Endodermal cell (in vitro differentiated cells): ENCODE measurements at regions not wholly inside any gene's neighbourhood (a gene's known extent, or its start where the extent isn't known, plus 50 kb on each side); places are given as distances from the start of the nearest gene placed in this dataset.

Experiments
- DNase-seq: peaks from one replicate; pipeline ENCODE4 v3.0.0-alpha.2; 2017
- H3K27ac ChIP-seq: 2 replicates; pipeline ENCODE4 v1.5.1; 2013; ENCODE audit warnings: mild to moderate bottlenecking, low read depth, low read length, moderate library complexity
- H3K27me3 ChIP-seq: 2 replicates; pipeline ENCODE4 v1.6.1; 2013; ENCODE audit warnings: mild to moderate bottlenecking, low read length, moderate library complexity; ENCODE audit not compliant: insufficient read depth, control insufficient read depth, poor library complexity, severe bottlenecking
- H3K36me3 ChIP-seq: 2 replicates; pipeline ENCODE4 v1.7.0; 2013; ENCODE audit warnings: mild to moderate bottlenecking, low read length, moderate library complexity; ENCODE audit not compliant: control insufficient read depth, insufficient read depth
- H3K4me1 ChIP-seq: one replicate; pipeline ENCODE4 v1.7.0; 2013; ENCODE audit warnings: low read length; ENCODE audit not compliant: control insufficient read depth, insufficient read depth
- H3K4me3 ChIP-seq: 2 replicates; pipeline ENCODE4 v1.5.1; 2013; ENCODE audit warnings: mild to moderate bottlenecking, low read length, moderate library complexity
- H3K9ac ChIP-seq: 2 replicates; pipeline ENCODE4 v1.6.1; 2013; ENCODE audit warnings: mild to moderate bottlenecking, low read length, moderate library complexity; ENCODE audit not compliant: poor library complexity, severe bottlenecking; ENCODE audit errors: extremely low read depth
- H3K9me3 ChIP-seq: 2 replicates; pipeline ENCODE4 v1.6.1; 2013; ENCODE audit warnings: mild to moderate bottlenecking, low read length, moderate library complexity; ENCODE audit not compliant: control insufficient read depth
- H3K27ac Mint-ChIP-seq: 2 replicates; pipeline ENCODE4 v1.8.0; 2020; ENCODE audit warnings: mixed read lengths
- H3K27me3 Mint-ChIP-seq: 2 replicates; pipeline ENCODE4 v1.8.0; 2021; ENCODE audit warnings: mild to moderate bottlenecking, mixed read lengths; ENCODE audit not compliant: insufficient read depth
- H3K36me3 Mint-ChIP-seq: 2 replicates; pipeline ENCODE4 v1.8.0; 2020; ENCODE audit warnings: low read depth, mixed read lengths
- H3K4me1 Mint-ChIP-seq: 2 replicates; pipeline ENCODE4 v1.8.0; 2020; ENCODE audit warnings: mixed read lengths
- H3K4me3 Mint-ChIP-seq: 2 replicates; pipeline ENCODE4 v1.8.0; 2020; ENCODE audit warnings: mild to moderate bottlenecking, moderate library complexity, mixed read lengths
- H3K9me3 Mint-ChIP-seq: 2 replicates; pipeline ENCODE4 v1.8.0; 2020; ENCODE audit warnings: mild to moderate bottlenecking, mixed read lengths
- CTCF ChIP-seq: fragments of 200-600 bp; sonication (generic); conservative IDR thresholded peaks from 2 replicates; pipeline ENCODE4 v1.5.0; 2021; ENCODE audit warnings: antibody characterized with exemption, mild to moderate bottlenecking
- WGBS, 2 experiments: methylation state at CpG; one replicate each; pipeline versions ENCODE4 v1.1.5 to v1.1.7; 2013; ENCODE audit warnings: missing lambda C conversion rate in 2 of 2, mixed read lengths in 1 of 2; ENCODE audit not compliant: insufficient coverage in 1 of 2, insufficient read length in 1 of 2; 5-methylcytosine and 5-hydroxymethylcytosine counted together

GRCh38 chr14:23817164-23817767, 136.3 kb upstream of the DHRS4 start:
- no peak overlapping the region for H3K27ac ChIP-seq
- 55% methylated on average over 3 to 4 of the region's 4 CpGs for WGBS, 2 experiments
- no peak overlapping the region for H3K9ac ChIP-seq
- no peak overlapping the region for H3K27ac Mint-ChIP-seq
- no peak overlapping the region for H3K4me3 ChIP-seq
- H3K27me3 ChIP-seq, result no peaks in the 10 kb centered on the region
- H3K36me3 Mint-ChIP-seq, result no peaks in the 10 kb centered on the region
- no peaks in the 10 kb centered on the region for H3K4me1 Mint-ChIP-seq
- no peak for TF ChIP-seq CTCF
- H3K4me3 Mint-ChIP-seq, result no peak overlapping the region
- DNase-seq, result no peak
- no peaks in the 10 kb centered on the region for H3K27me3 Mint-ChIP-seq
- peaks cover 87% of the 10 kb centered on the region for H3K9me3 Mint-ChIP-seq
- H3K36me3 ChIP-seq, result no peaks in the 10 kb centered on the region
- no peaks in the 10 kb centered on the region for H3K4me1 ChIP-seq
- peaks cover 6% of the 10 kb centered on the region for H3K9me3 ChIP-seq

- no peaks in the 10 kb centered on the region for H3K36me3 ChIP-seq
- H3K9me3 Mint-ChIP-seq, result peaks cover 36% of the 10 kb centered on the region
- no peak overlapping the region for H3K27ac Mint-ChIP-seq
- no peak for DNase-seq
- no peaks in the 10 kb centered on the region for H3K4me1 ChIP-seq
- WGBS, 2 experiments, result 77 to 83% methylated on average over 11 to 13 of the region's 13 CpGs
- no peaks in the 10 kb centered on the region for H3K27me3 ChIP-seq
- TF ChIP-seq CTCF, result no peak
- H3K9ac ChIP-seq, result no peak overlapping the region
- H3K9me3 ChIP-seq, result peaks cover 19% of the 10 kb centered on the region
- no peaks in the 10 kb centered on the region for H3K36me3 Mint-ChIP-seq
- H3K4me1 Mint-ChIP-seq, result no peaks in the 10 kb centered on the region
- H3K4me3 Mint-ChIP-seq, result no peak overlapping the region
- H3K27ac ChIP-seq, result no peak overlapping the region
- no peaks in the 10 kb centered on the region for H3K27me3 Mint-ChIP-seq
- H3K4me3 ChIP-seq, result no peak overlapping the region
Measured at GRCh38 chr14:23827100-23827892, 126.3 kb upstream of the DHRS4 start.

- H3K4me1 ChIP-seq, result no peaks in the 10 kb centered on the region
- TF ChIP-seq CTCF, result no peak
- no peak overlapping the region for H3K4me3 ChIP-seq
- Mint-ChIP-seq H3K4me1 (no peaks in the 10 kb centered on the region), H3K27ac (no peak overlapping the region), H3K4me3 (no peak overlapping the region), H3K27me3 (no peaks in the 10 kb centered on the region), H3K36me3 (no peaks in the 10 kb centered on the region), H3K9me3 (peaks cover 35% of the 10 kb centered on the region)
- whole genome bisulfite sequencing, 2 experiments, result 81% methylated on average over 4 of the region's 4 CpGs; no CpG with 5 or more reads in 1 of the 2 experiments
- peaks cover 19% of the 10 kb centered on the region for H3K9me3 ChIP-seq
- DNase-seq, result no peak
- no peak overlapping the region for H3K27ac ChIP-seq
- no peak overlapping the region for H3K9ac ChIP-seq
- no peaks in the 10 kb centered on the region for H3K36me3 ChIP-seq
- no peaks in the 10 kb centered on the region for H3K27me3 ChIP-seq
Measured at GRCh38 chr14:23828001-23828400, 125.6 kb upstream of the DHRS4 start.
